A172 (cell line): ENCODE measurements at regions not wholly inside any gene's neighbourhood (a gene's known extent, or its start where the extent isn't known, plus 50 kb on each side); places are given as distances from the start of the nearest gene placed in this dataset.
A peak's percentile ranks its signal among the peaks of the same experiment; 100 is the strongest.

Source experiments
- DNase-seq: peaks from one replicate; pipeline ENCODE4 v3.0.0-alpha.2; 2015; ENCODE audit warnings: low spot score

- DNase-seq = no peak
Observed at GRCh38 chr1:108082738-108083562, 117.2 kb downstream of the SLC25A24 start.

GRCh38 chr1:108082001-108082400, 117.0 kb upstream of the VAV3 start:
- no peak for DNase-seq

- DNase-seq = no peak
Observed at GRCh38 chr1:108080448-108080847, 115.5 kb upstream of the VAV3 start.

- no peak for DNase-seq
Observed at GRCh38 chr1:108079440-108080025, 114.6 kb upstream of the VAV3 start.

- no peak for DNase-seq
Observed at GRCh38 chr1:108077991-108078390, 113.0 kb upstream of the VAV3 start.

- DNase-seq = no peak
Observed at GRCh38 chr1:108075055-108075454, 110.1 kb upstream of the VAV3 start.

- DNase-seq = no peak
Observed at GRCh38 chr1:108072776-108073175, 107.8 kb upstream of the VAV3 start.

GRCh38 chr1:108072212-108072611, 107.2 kb upstream of the VAV3 start:
- no peak for DNase-seq

- no peak for DNase-seq
Observed at GRCh38 chr1:108071601-108072000, 106.6 kb upstream of the VAV3 start.

- DNase-seq = no peak
Observed at GRCh38 chr1:108070662-108071061, 105.7 kb upstream of the VAV3 start.

GRCh38 chr1:108067884-108068540, 103.0 kb upstream of the VAV3 start:
- peak; percentile 34 for DNase-seq

GRCh38 chr1:108066808-108067207, 101.8 kb upstream of the VAV3 start:
- no peak for DNase-seq

- no peak for DNase-seq
Observed at GRCh38 chr1:108064255-108064654, 99.3 kb upstream of the VAV3 start.

GRCh38 chr1:108063703-108064102, 98.7 kb upstream of the VAV3 start:
- DNase-seq = no peak

- DNase-seq = no peak
Observed at GRCh38 chr1:108059945-108060344, 95.0 kb upstream of the VAV3 start.

GRCh38 chr1:108057541-108057940, 92.6 kb upstream of the VAV3 start:
- peak; percentile 14 for DNase-seq

GRCh38 chr1:108056436-108056990, 91.5 kb upstream of the VAV3 start:
- no peak for DNase-seq

GRCh38 chr1:108055387-108055786, 90.4 kb upstream of the VAV3 start:
- DNase-seq = no peak

- no peak for DNase-seq
Observed at GRCh38 chr1:108054396-108054795, 89.4 kb upstream of the VAV3 start.

- DNase-seq = no peak
Observed at GRCh38 chr1:108053270-108054013, 88.5 kb upstream of the VAV3 start.

GRCh38 chr1:108051631-108052377, 86.8 kb upstream of the VAV3 start:
- DNase-seq = no peak
